Karpas-422 (cell line): ENCODE measurements at regions not wholly inside any gene's neighbourhood (a gene's known extent, or its start where the extent isn't known, plus 50 kb on each side); places are given as distances from the start of the nearest gene placed in this dataset.
"Not testable (repeated sequence)": the region's sequence is repeated elsewhere in the genome, so short reads cannot be mapped to it uniquely, and the experiment has no call there.

Experiments used
- DNase-seq: peaks from one replicate; pipeline ENCODE4 v3.0.0-alpha.2; 2015
- H2AFZ ChIP-seq: fragments of 200-600 bp; sonication (generic); 2 replicates; pipeline ENCODE4 v1.6.1; 2014; ENCODE audit warnings: antibody characterized with exemption, low read length, mixed read lengths
- H3K27ac ChIP-seq: fragments of 200-600 bp; sonication (generic); 2 replicates; pipeline ENCODE4 v1.5.1; 2014; ENCODE audit warnings: mild to moderate bottlenecking, low read length, moderate library complexity
- H3K27me3 ChIP-seq: fragments of 200-600 bp; sonication (generic); 2 replicates; pipeline ENCODE4 v1.6.1; 2014; ENCODE audit warnings: low read length, mixed read lengths
- H3K36me3 ChIP-seq: fragments of 200-600 bp; sonication (generic); 2 replicates; pipeline ENCODE4 v1.6.1; 2014; ENCODE audit warnings: low read length, mixed read lengths; ENCODE audit not compliant: insufficient read depth
- H3K4me1 ChIP-seq: fragments of 200-600 bp; sonication (generic); 2 replicates; pipeline ENCODE4 v1.6.1; 2014; ENCODE audit warnings: mild to moderate bottlenecking, low read length, mixed read lengths
- H3K4me2 ChIP-seq: fragments of 200-600 bp; sonication (generic); 2 replicates; pipeline ENCODE4 v1.6.1; 2014; ENCODE audit warnings: low read length, low read depth, mild to moderate bottlenecking; ENCODE audit not compliant: poor library complexity, severe bottlenecking
- H3K4me3 ChIP-seq: fragments of 200-600 bp; sonication (generic); 2 replicates; pipeline ENCODE4 v1.5.1; 2014; ENCODE audit warnings: mild to moderate bottlenecking, antibody characterized with exemption, low read length, mixed read lengths
- H3K79me2 ChIP-seq: fragments of 200-600 bp; sonication (generic); 2 replicates; pipeline ENCODE4 v1.6.1; 2014; ENCODE audit warnings: mild to moderate bottlenecking, low read length, mixed read lengths
- H3K9ac ChIP-seq: fragments of 200-600 bp; sonication (generic); 2 replicates; pipeline ENCODE4 v1.6.0; 2014; ENCODE audit warnings: low read length
- H3K9me2 ChIP-seq: fragments of 200-600 bp; sonication (generic), shearing (Covaris generic); replicated peaks from 2 replicates; pipeline ENCODE4 v1.6.0; 2014; ENCODE audit warnings: mild to moderate bottlenecking, low read length, moderate library complexity; ENCODE audit not compliant: insufficient read depth
- H3K9me3 ChIP-seq: fragments of 300-700, 200-600 bp; sonication (generic); 2 replicates; pipeline ENCODE4 v1.6.1; 2014; ENCODE audit warnings: low read length, mixed read lengths
- H4K20me1 ChIP-seq: fragments of 200-600 bp; sonication (generic); 2 replicates; pipeline ENCODE4 v1.6.1; 2014; ENCODE audit warnings: mild to moderate bottlenecking, antibody characterized with exemption, low read length, low read depth; ENCODE audit not compliant: insufficient read depth

DNA sequence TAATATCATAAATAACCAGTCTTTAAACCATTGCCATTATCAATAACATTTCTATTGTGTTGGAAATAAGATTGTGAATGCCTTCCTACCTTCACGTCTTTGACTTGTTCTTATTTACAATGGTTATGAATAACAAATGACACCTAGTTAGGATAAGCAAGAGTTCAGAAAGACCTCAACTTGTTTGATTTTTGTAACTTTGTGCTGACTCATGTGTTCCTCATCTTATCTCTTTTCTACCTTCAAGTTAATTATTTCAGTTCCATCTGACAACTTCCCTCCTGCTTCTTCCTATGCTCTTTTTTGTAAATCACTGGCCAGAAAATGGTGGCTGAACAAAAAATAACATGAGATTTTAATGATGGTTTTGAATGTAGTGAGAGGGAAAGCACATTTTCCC lies 538.5 kb upstream of the TUSC1 start:
- no peak overlapping the region for H3K4me2 ChIP-seq
- no peak overlapping the region for H3K4me3 ChIP-seq
- no peak overlapping the region for H2AFZ ChIP-seq
- no peak for DNase-seq
- H3K27ac ChIP-seq, result no peak overlapping the region
- no peaks in the 10 kb centered on the region for H3K9me3 ChIP-seq
- H3K36me3 ChIP-seq, result no peaks in the 10 kb centered on the region
- H3K79me2 ChIP-seq, result no peaks in the 10 kb centered on the region
- no peaks in the 10 kb centered on the region for H3K27me3 ChIP-seq
- no peak overlapping the region for H3K9ac ChIP-seq
- no peaks in the 10 kb centered on the region for H3K4me1 ChIP-seq
- no peaks in the 10 kb centered on the region for H4K20me1 ChIP-seq
- no peaks in the 10 kb centered on the region for H3K9me2 ChIP-seq

DNA sequence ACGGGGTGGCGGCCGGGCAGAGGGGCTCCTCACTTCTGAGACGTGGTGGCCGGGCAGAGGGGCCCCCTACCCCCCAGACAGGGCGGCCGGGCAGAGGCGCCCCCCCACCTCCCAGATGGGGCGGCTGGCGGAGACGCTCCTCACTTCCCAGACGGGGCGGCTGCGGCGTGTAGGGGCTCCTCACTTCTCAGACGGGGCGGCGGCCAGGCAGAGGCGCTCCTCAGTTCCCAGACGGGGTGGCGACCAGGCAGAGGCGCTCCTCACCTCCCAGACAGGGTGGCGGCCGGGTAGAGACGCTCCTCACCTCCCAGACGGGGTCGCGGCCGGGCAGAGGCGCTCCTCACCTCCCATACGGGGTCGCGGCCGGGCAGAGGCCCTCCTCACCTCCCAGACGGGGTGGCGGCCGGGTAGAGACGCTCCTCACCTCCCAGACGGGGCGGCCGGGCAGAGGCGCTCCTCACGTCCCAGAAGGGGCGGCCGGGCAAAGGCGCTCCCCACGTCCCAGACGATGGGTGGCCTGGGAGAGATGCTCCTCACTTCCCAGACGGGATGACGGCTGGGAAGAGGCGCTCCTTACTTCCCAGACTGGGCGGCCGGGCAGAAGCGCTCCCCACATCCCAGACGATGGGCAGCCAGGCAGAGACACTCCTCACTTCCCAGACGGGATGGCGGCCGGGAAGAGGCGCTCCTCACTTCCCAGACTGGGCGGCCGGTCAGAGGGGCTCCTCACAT lies 536.6 kb upstream of the TUSC1 start:
- H3K9ac ChIP-seq, H3K9me2 ChIP-seq, H3K27me3 ChIP-seq, H4K20me1 ChIP-seq, H3K9me3 ChIP-seq, H3K27ac ChIP-seq, H3K4me2 ChIP-seq, H3K79me2 ChIP-seq, H3K36me3 ChIP-seq, H2AFZ ChIP-seq, H3K4me3 ChIP-seq, DNase-seq, H3K4me1 ChIP-seq: not testable (repeated sequence)

DNA sequence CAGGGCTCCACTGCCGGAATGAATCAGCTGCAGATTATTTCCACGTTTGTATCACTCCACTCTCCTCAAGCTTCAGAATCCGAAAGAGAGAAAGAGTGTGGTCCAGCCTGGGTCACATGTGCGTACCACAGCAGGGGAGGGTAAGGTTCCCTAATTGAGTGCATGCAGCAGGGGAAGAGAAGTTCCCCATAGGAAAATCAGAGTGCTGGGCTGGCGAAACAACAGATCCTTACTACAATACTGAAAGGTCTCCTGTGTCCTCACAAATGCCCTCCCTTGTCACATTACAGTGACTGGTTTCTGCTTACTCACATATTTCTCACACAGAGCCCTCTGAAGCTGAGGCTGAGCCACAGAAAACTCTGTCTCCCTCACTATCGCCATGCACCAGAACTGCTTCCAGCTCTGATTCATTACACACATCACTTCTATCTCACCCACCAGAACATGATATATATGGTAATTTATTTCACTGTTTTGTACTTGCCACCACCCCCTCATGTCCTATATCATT lies 532.2 kb upstream of the TUSC1 start:
- Histone ChIP-seq H3K9me3 (no peaks in the 10 kb centered on the region), H3K4me1 (0 out of 2 replicates have a peak, but pooled peaks cover 4% of the 10 kb centered on the region), H2AFZ (no peak overlapping the region), H3K4me2 (peak overlapping the region; percentile 11), H3K4me3 (no peak overlapping the region), H4K20me1 (no peaks in the 10 kb centered on the region), H3K36me3 (no peaks in the 10 kb centered on the region), H3K9ac (no peak overlapping the region), H3K27ac (no peak overlapping the region), H3K27me3 (no peaks in the 10 kb centered on the region), H3K79me2 (no peaks in the 10 kb centered on the region), H3K9me2 (no peaks in the 10 kb centered on the region)
- no peak for DNase-seq

- no peaks in the 10 kb centered on the region for H3K79me2 ChIP-seq
- no peak overlapping the region for H3K9ac ChIP-seq
- H4K20me1 ChIP-seq, result no peaks in the 10 kb centered on the region
- no peak overlapping the region for H3K4me2 ChIP-seq
- no peaks in the 10 kb centered on the region for H3K9me2 ChIP-seq
- DNase-seq, result no peak
- H2AFZ ChIP-seq, result no peak overlapping the region
- H3K27me3 ChIP-seq, result no peaks in the 10 kb centered on the region
- H3K36me3 ChIP-seq, result no peaks in the 10 kb centered on the region
- H3K4me1 ChIP-seq, result 0 out of 2 replicates have a peak, but pooled peaks cover 4% of the 10 kb centered on the region
- H3K9me3 ChIP-seq, result no peaks in the 10 kb centered on the region
- no peak overlapping the region for H3K27ac ChIP-seq
- no peak overlapping the region for H3K4me3 ChIP-seq
Measured at GRCh38 chr9:26205261-26205660, 527.0 kb upstream of the TUSC1 start.

DNA sequence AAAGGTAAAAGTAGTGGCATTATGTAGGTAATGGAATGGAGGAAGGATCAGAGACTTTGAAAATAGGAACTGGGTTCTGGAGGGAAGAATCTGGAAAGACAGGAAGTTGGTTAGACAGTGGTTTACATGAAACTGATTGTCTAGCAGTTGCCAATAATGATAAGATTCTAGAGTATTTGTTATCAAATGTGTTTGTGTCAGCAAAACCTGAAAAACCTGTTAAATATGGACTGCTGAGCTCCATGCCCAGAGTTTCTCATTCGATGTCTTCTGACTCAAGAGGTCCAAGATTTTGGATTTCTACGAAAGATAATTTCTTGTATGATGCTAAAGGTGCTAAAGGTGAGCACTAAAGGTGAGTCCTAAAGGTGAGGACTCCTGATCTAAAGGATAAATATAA lies 515.0 kb upstream of the TUSC1 start:
- no peak for DNase-seq
- no peaks in the 10 kb centered on the region for H3K79me2 ChIP-seq
- H3K9me3 ChIP-seq, result peaks cover 2% of the 10 kb centered on the region; the same call in 1 of the 2 replicates
- no peaks in the 10 kb centered on the region for H3K4me1 ChIP-seq
- no peaks in the 10 kb centered on the region for H4K20me1 ChIP-seq
- H2AFZ ChIP-seq, result no peak overlapping the region
- no peak overlapping the region for H3K4me3 ChIP-seq
- H3K9me2 ChIP-seq, result no peaks in the 10 kb centered on the region
- no peaks in the 10 kb centered on the region for H3K36me3 ChIP-seq
- no peak overlapping the region for H3K4me2 ChIP-seq
- H3K9ac ChIP-seq, result no peak overlapping the region
- H3K27me3 ChIP-seq, result no peaks in the 10 kb centered on the region
- H3K27ac ChIP-seq, result no peak overlapping the region

DNA sequence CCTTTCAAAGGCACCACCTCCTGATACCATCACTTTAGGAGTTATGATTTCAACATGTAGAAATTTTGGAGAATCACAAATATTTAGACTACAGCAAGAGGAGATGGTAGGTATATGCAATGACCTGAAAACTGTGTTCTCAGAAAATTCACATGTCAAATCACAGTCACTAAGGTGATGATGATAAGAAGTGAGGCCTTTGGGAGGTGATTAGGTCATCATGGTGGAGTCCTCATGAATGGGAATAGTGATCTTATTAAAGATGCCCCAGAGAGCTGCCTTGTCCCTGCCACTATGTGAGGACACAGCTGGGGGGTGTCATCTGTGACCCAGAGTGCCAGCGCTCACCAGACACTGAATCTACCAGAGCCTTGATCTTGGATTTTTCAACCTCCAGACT lies 513.5 kb upstream of the TUSC1 start:
- Histone ChIP-seq H3K9me2 (no peaks in the 10 kb centered on the region), H3K4me1 (no peaks in the 10 kb centered on the region), H3K9me3 (peaks cover 2% of the 10 kb centered on the region; the same call in 1 of the 2 replicates), H3K27me3 (no peaks in the 10 kb centered on the region), H3K4me3 (no peak overlapping the region), H3K27ac (no peak overlapping the region), H4K20me1 (no peaks in the 10 kb centered on the region), H3K4me2 (no peak overlapping the region), H3K79me2 (no peaks in the 10 kb centered on the region), H2AFZ (no peak overlapping the region), H3K36me3 (no peaks in the 10 kb centered on the region), H3K9ac (no peak overlapping the region)
- no peak for DNase-seq

- Histone ChIP-seq H3K36me3 (no peaks in the 10 kb centered on the region), H3K4me3 (no peak overlapping the region), H3K4me1 (no peaks in the 10 kb centered on the region), H4K20me1 (no peaks in the 10 kb centered on the region), H3K27me3 (no peaks in the 10 kb centered on the region), H3K4me2 (no peak overlapping the region), H3K9me3 (no peaks in the 10 kb centered on the region), H3K9me2 (no peaks in the 10 kb centered on the region), H3K9ac (no peak overlapping the region), H3K79me2 (no peaks in the 10 kb centered on the region), H3K27ac (no peak overlapping the region), H2AFZ (no peak overlapping the region)
- DNase-seq, result no peak
Measured at GRCh38 chr9:26181836-26182235, 503.6 kb upstream of the TUSC1 start.

GRCh38 chr9:26176628-26177027 lies 498.4 kb upstream of the TUSC1 start:
- H3K9me2 ChIP-seq, result no peaks in the 10 kb centered on the region

More at GRCh38 chr9:26176628-26177027, 498.4 kb upstream of the TUSC1 start:
- H3K4me1 ChIP-seq, result no peaks in the 10 kb centered on the region
- no peak overlapping the region for H3K4me2 ChIP-seq
- H3K36me3 ChIP-seq, result no peaks in the 10 kb centered on the region
- H3K79me2 ChIP-seq, result no peaks in the 10 kb centered on the region
- H3K27ac ChIP-seq, result no peak overlapping the region
- no peaks in the 10 kb centered on the region for H3K27me3 ChIP-seq
- no peaks in the 10 kb centered on the region for H3K9me3 ChIP-seq
- no peak for DNase-seq
- H2AFZ ChIP-seq, result no peak overlapping the region
- H3K9ac ChIP-seq, result no peak overlapping the region
- no peaks in the 10 kb centered on the region for H4K20me1 ChIP-seq
- H3K4me3 ChIP-seq, result no peak overlapping the region
